ENCODE measurements at regions not wholly inside any gene's neighbourhood (a gene's known extent, or its start where the extent isn't known, plus 50 kb on each side); places are given as distances from the start of the nearest gene placed in this dataset.

DNA sequence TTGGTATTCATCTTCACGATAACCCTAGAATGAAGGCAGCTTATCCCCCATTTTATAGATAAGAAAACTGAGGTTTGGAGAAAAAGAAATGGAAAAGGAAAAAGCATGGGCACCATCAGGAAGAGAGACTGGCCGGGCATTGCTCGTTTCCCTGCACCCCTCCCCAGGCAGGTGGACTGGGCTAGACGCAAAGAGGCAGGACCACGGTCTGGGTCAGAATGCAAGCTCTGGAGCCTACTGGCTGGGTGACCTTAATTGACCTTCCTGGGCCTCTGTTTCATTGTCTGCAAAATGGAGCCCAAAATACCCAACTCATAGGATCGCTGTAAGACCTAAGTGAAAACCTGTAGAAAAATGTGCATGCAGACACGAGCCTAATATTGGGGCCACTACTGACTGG is 135.3 kb upstream of the GLI2 start:
- Histone ChIP-seq H2BK5ac (ENCODE audit: low read depth, low read length) (no peak overlapping the region), H3K18ac (ENCODE audit: extremely low read depth, low read length) (no peak overlapping the region), H4K91ac (replicated peaks; ENCODE audit: insufficient read length, low read length) (no peak overlapping the region), H3K23ac (ENCODE audit: insufficient read length) (no peak overlapping the region), H3K9ac (replicated peaks in 1 of 4; ENCODE audit: extremely low read depth in 1 of 4, low read depth in 3 of 4, low read length in 3 of 4) (no peak overlapping the region), H3K4me3 (ENCODE audit: extremely low read depth in 1 of 4, insufficient read depth in 2 of 4, low read depth in 3 of 4, low read length in 4 of 4) (no peak overlapping the region), H2BK15ac (ENCODE audit: low read length) (no peak overlapping the region), H3K4me2 (ENCODE audit: insufficient read depth in 1 of 2, low read depth in 2 of 2, low read length in 2 of 2) (no peak overlapping the region), H2AK5ac (ENCODE audit: low read depth, low read length) (no peak overlapping the region), H3K56ac (replicated peaks; ENCODE audit: insufficient read length, low read depth, low read length) (no peak overlapping the region), H4K5ac (ENCODE audit: insufficient read length, low read depth, low read length) (no peak overlapping the region), H3K27ac (ENCODE audit: low read depth, low read length) (no peak overlapping the region), H4K8ac (ENCODE audit: extremely low read depth, insufficient read depth, low read length) (no peak overlapping the region), H3K79me1 (ENCODE audit: low read depth, low read length) (no peaks in the 10 kb centered on the region), H3K4ac (replicated peaks; ENCODE audit: insufficient read length, low read depth, low read length) (no peak overlapping the region), H3K27me3 (replicated peaks in 1 of 4; ENCODE audit: control insufficient read depth in 3 of 4, extremely low read depth in 1 of 4, insufficient read depth in 3 of 4, low read length in 3 of 4) (peaks cover 0 to 4% (median under 1%) of the 10 kb centered on the region in 4 experiments; a peak in 1 of 7 replicates), H2AFZ (ENCODE audit: low read length) (no peak overlapping the region), H3K36me3 (ENCODE audit: control insufficient read depth in 2 of 4, insufficient read depth in 4 of 4, low read length in 3 of 4) (no peaks in the 10 kb centered on the region), H2BK20ac (ENCODE audit: low read length) (no peak overlapping the region), H3K4me1 (replicated peaks in 1 of 4; ENCODE audit: control insufficient read depth in 3 of 4, insufficient read depth in 4 of 4, low read length in 3 of 4) (peaks cover 0 to 4% (median 3%) of the 10 kb centered on the region in 4 experiments; a peak in 4 of 7 replicates), H3K23me2 (ENCODE audit: low read depth, low read length) (no peaks in the 10 kb centered on the region), H2BK12ac (ENCODE audit: low read depth, low read length) (no peak overlapping the region), H3K9me3 (ENCODE audit: insufficient read depth in 2 of 2, low read depth in 1 of 2, low read length in 1 of 2) (no peaks in the 10 kb centered on the region), H2BK120ac (replicated peaks; ENCODE audit: low read depth, low read length) (no peak overlapping the region), H3K79me2 (ENCODE audit: control insufficient read depth in 1 of 2, insufficient read depth in 2 of 2, low read length in 2 of 2) (no peaks in the 10 kb centered on the region), H3K14ac (ENCODE audit: insufficient read length) (no peak overlapping the region), H4K20me1 (replicated peaks in 1 of 2; ENCODE audit: control insufficient read depth in 1 of 2, insufficient read depth in 2 of 2, low read length in 2 of 2) (no peaks in the 10 kb centered on the region)
- CTCF ChIA-PET (ENCODE audit: partially characterized antibody): interaction anchor here (1.2 to 2.0 kb wide), 3 partner anchors 11 to 70 kb away, joined by 3 to 5 read pairs (median 5); no protein-coding TSS in a partner anchor
- POLR2A ChIA-PET (ENCODE audit: partially characterized antibody): no interaction called here
- DNase-seq (ENCODE audit: low read depth in 1 of 2, low spot score in 2 of 2): no peak
- WGBS, 2 experiments (ENCODE audit: extremely low coverage in 1 of 2, insufficient coverage in 1 of 2, insufficient read length in 1 of 2, insufficient replicate concordance in 2 of 2, low coverage in 1 of 2, low lambda C conversion rate in 2 of 2, missing lambda C conversion rate in 1 of 2): 95% methylated on average over 7 of the region's 7 CpGs; no CpG with 5 or more reads in 1 of the 2 experiments
- no peak for FAIRE-seq
- TF ChIP-seq POU5F1 (IDR thresholded peaks at IDR 0.05; ENCODE audit: low read depth, low read length): no peak
- no peak for TF ChIP-seq KDM1A (IDR thresholded peaks at IDR 0.05; ENCODE audit: borderline replicate concordance, low read length)
- no peak for TF ChIP-seq NANOG (IDR thresholded peaks at IDR 0.05; ENCODE audit: insufficient read depth, low read depth, low read length, poor library complexity, severe bottlenecking)
- TF ChIP-seq SIRT6 (IDR thresholded peaks at IDR 0.05; ENCODE audit: low read length): no peak
- no peak for TF ChIP-seq CBX8 (IDR thresholded peaks at IDR 0.05; ENCODE audit: borderline replicate concordance, low read depth, low read length)
- TF ChIP-seq EZH2 (IDR thresholded peaks at IDR 0.05; ENCODE audit: low read depth, low read length, severe bottlenecking): no peak
- no peak for TF ChIP-seq RBBP5 (IDR thresholded peaks at IDR 0.05; ENCODE audit: borderline replicate concordance, low read depth, low read length)
- no peak for TF ChIP-seq ZNF274 (IDR thresholded peaks at IDR 0.05; ENCODE audit: borderline replicate concordance, extremely low read depth, low read length)
- no peak for TF ChIP-seq CHD1 (IDR thresholded peaks at IDR 0.05; ENCODE audit: low read depth, low read length)
- no peak for TF ChIP-seq TEAD4 (IDR thresholded peaks at IDR 0.05; ENCODE audit: low read depth, low read length)
- no peak for TF ChIP-seq KDM5A (IDR thresholded peaks at IDR 0.05; ENCODE audit: low read length)
